ENCODE measurements at regions not wholly inside any gene's neighbourhood (a gene's known extent, or its start where the extent isn't known, plus 50 kb on each side); places are given as distances from the start of the nearest gene placed in this dataset.

DNA sequence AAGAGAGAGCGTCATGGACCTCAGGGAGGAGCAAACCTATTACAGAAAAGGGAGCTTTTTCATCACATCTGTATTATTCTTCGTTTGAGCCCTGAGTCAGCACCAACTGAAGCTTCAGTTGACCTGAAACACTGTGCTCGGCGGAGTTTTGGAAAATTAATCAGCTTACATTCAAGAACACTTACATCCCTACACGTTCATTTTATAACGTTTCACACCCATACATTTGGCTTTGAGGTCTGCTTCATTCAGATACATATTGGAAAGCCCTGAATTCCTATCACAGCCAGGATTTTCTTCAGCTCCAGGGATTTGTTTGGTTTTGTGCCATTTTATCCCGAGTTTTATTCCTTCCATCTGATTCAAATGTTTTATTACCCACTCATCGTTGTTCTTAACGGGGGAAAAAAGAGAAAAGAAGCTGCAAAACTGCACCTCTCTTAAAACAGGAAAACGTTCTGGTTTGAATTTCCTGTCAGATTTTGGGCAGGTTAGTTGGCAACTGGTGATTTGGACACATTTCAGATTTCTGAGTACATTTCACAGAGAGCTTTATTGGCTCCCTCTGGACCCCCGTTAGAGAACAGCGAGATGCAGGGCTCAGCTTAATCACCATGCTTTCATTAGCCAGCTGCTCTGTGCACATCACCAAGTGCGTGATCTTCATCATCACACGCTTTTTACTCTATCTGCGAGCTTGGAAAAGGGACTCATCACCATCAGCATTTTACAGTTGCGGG lies 88.8 kb downstream of the CDC42EP3 start:
- POLR2A ChIA-PET (ENCODE audit: unreplicated experiment), result interaction anchor here (0.6 kb wide), 1 partner anchor 248 kb away, joined by 3 read pairs; no protein-coding TSS in a partner anchor
- H3K9ac ChIP-seq (ENCODE audit: low read depth, low read length), result no peak overlapping the region
- CTCF ChIA-PET, result interaction anchor here (0.7 kb wide), 1 partner anchor 41 kb away, joined by 3 read pairs; no protein-coding TSS in a partner anchor
- peak overlapping the region; percentile 46 for H2AK5ac ChIP-seq (ENCODE audit: low read depth, low read length)
- no peak overlapping the region for H4K8ac ChIP-seq (ENCODE audit: low read depth in 2 of 2, low read length in 2 of 2)
- in situ Hi-C loops (cut with MboI; ENCODE audit: low sequenced_read_pairs) (no loop called here), intact Hi-C loops (cut with micrococcal nuclease) (no loop called here), dilution Hi-C loops (cut with HindIII; ENCODE audit: low sequenced_read_pairs, unreplicated experiment) (no loop called here)
- no peak overlapping the region for H3K4me2 ChIP-seq (ENCODE audit: low read depth, low read length)
- no peak overlapping the region for H2AK9ac ChIP-seq (replicated peaks; ENCODE audit: low read depth, low read length, poor library complexity)
- H2BK120ac ChIP-seq (ENCODE audit: low read depth, low read length), result peak overlapping the region; percentile 5; the same call in 1 of the 2 replicates
- no peaks in the 10 kb centered on the region for H3K79me1 ChIP-seq (ENCODE audit: low read depth in 1 of 2, low read length in 2 of 2)
- no peak overlapping the region for H3K23ac ChIP-seq (ENCODE audit: low read depth, low read length)
- BruUV-seq (replicated peaks), result no TSS peak
- H3K4me1 ChIP-seq (ENCODE audit: control insufficient read depth, insufficient read depth, low read length), result peaks cover 14% of the 10 kb centered on the region
- peak overlapping the region; percentile 10; the same call in 1 of the 2 replicates for H2BK20ac ChIP-seq (ENCODE audit: low read depth, low read length)
- no peak overlapping the region for H3K56ac ChIP-seq (ENCODE audit: extremely low read depth, insufficient read depth, low read length)
- no peak overlapping the region for H2BK5ac ChIP-seq (ENCODE audit: low read depth, low read length, poor library complexity, severe bottlenecking)
- H3K18ac ChIP-seq (ENCODE audit: low read depth, low read length), result no peak overlapping the region
- no peak overlapping the region for H2AFZ ChIP-seq (replicated peaks; ENCODE audit: low read length, poor library complexity)
- no peak for ATAC-seq (ENCODE audit: low read depth)
- H2BK15ac ChIP-seq (ENCODE audit: low read depth, low read length), result peak overlapping the region; percentile 6; the same call in 2 of the 3 replicates
- H4K5ac ChIP-seq (ENCODE audit: low read depth, low read length), result no peak overlapping the region
- no peaks in the 10 kb centered on the region for H3K27me3 ChIP-seq (ENCODE audit: control insufficient read depth, insufficient read depth, low read length)
- peak overlapping the region; percentile 56; the same call in 1 of the 2 replicates for H3K14ac ChIP-seq (replicated peaks; ENCODE audit: low read depth, low read length)
- H3K9me1 ChIP-seq (ENCODE audit: insufficient read depth, low read length), result peaks cover 10% of the 10 kb centered on the region
- 68% methylated on average over 8 of the region's 16 CpGs; no CpG with 5 or more reads in 1 of the 2 experiments for WGBS, 2 experiments (ENCODE audit: extremely low coverage in 2 of 2, insufficient read length in 1 of 2)
- H3K36me3 ChIP-seq (ENCODE audit: control insufficient read depth, insufficient read depth, low read length), result no peaks in the 10 kb centered on the region
- H4K20me1 ChIP-seq (ENCODE audit: insufficient read depth, low read length), result peaks cover 3% of the 10 kb centered on the region; the same call in 1 of the 2 replicates
- no peak overlapping the region for H3K4ac ChIP-seq (ENCODE audit: low read depth, low read length)
- no peak overlapping the region for H3K4me3 ChIP-seq (ENCODE audit: insufficient read depth, low read depth, low read length)
- no peak overlapping the region for H3K27ac ChIP-seq (ENCODE audit: insufficient read depth, low read length)
- H4K91ac ChIP-seq (ENCODE audit: insufficient read depth, low read depth, low read length), result peak overlapping the region; percentile 12
- H3K9me3 ChIP-seq (ENCODE audit: control insufficient read depth, insufficient read depth, low read length), result no peaks in the 10 kb centered on the region
- DNase-seq, result no peak
- TF ChIP-seq, protein P1, sequence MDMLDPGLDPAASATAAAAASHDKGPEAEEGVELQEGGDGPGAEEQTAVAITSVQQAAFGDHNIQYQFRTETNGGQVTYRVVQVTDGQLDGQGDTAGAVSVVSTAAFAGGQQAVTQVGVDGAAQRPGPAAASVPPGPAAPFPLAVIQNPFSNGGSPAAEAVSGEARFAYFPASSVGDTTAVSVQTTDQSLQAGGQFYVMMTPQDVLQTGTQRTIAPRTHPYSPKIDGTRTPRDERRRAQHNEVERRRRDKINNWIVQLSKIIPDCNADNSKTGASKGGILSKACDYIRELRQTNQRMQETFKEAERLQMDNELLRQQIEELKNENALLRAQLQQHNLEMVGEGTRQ (IDR thresholded peaks at IDR 0.05; ENCODE audit: low read depth, low read length), result no peak
- TF ChIP-seq BHLHE40 (IDR thresholded peaks at IDR 0.05; ENCODE audit: low read depth, low read length), result no peak
- TF ChIP-seq RAD21 (IDR thresholded peaks at IDR 0.05; ENCODE audit: low read length), result no peak
- TF ChIP-seq MAZ (IDR thresholded peaks at IDR 0.05; ENCODE audit: borderline replicate concordance, low read depth, low read length), result no peak
- TF ChIP-seq NFE2L2 (IDR thresholded peaks at IDR 0.05; ENCODE audit: low read depth, low read length), result no peak
- TF ChIP-seq CEBPB (IDR thresholded peaks at IDR 0.05; ENCODE audit: low read depth, low read length), result no peak
- TF ChIP-seq POLR2A (IDR thresholded peaks at IDR 0.05; ENCODE audit: low read depth, low read length), result no peak
- no peak for TF ChIP-seq MAFK (IDR thresholded peaks at IDR 0.05; ENCODE audit: low read depth, low read length)
- no peak for TF ChIP-seq RFX5 (IDR thresholded peaks at IDR 0.05; ENCODE audit: low read depth, low read length)
- TF ChIP-seq, protein P2, sequence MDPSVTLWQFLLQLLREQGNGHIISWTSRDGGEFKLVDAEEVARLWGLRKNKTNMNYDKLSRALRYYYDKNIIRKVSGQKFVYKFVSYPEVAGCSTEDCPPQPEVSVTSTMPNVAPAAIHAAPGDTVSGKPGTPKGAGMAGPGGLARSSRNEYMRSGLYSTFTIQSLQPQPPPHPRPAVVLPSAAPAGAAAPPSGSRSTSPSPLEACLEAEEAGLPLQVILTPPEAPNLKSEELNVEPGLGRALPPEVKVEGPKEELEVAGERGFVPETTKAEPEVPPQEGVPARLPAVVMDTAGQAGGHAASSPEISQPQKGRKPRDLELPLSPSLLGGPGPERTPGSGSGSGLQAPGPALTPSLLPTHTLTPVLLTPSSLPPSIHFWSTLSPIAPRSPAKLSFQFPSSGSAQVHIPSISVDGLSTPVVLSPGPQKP (IDR thresholded peaks at IDR 0.05; ENCODE audit: borderline replicate concordance, low read depth, low read length), result no peak
- TF ChIP-seq, protein P3, sequence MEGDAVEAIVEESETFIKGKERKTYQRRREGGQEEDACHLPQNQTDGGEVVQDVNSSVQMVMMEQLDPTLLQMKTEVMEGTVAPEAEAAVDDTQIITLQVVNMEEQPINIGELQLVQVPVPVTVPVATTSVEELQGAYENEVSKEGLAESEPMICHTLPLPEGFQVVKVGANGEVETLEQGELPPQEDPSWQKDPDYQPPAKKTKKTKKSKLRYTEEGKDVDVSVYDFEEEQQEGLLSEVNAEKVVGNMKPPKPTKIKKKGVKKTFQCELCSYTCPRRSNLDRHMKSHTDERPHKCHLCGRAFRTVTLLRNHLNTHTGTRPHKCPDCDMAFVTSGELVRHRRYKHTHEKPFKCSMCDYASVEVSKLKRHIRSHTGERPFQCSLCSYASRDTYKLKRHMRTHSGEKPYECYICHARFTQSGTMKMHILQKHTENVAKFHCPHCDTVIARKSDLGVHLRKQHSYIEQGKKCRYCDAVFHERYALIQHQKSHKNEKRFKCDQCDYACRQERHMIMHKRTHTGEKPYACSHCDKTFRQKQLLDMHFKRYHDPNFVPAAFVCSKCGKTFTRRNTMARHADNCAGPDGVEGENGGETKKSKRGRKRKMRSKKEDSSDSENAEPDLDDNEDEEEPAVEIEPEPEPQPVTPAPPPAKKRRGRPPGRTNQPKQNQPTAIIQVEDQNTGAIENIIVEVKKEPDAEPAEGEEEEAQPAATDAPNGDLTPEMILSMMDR (conservative IDR thresholded peaks at IDR 0.05; ENCODE audit: low read depth, low read length), result no peak
- no peak for TF ChIP-seq FOS (IDR thresholded peaks at IDR 0.05; ENCODE audit: low read depth, low read length)
- TF ChIP-seq RCOR1 (IDR thresholded peaks at IDR 0.05; ENCODE audit: insufficient replicate concordance, low read length), result no peak
- TF ChIP-seq SMC3 (IDR thresholded peaks at IDR 0.05; ENCODE audit: low read depth, low read length), result no peak
- TF ChIP-seq CHD1 (IDR thresholded peaks at IDR 0.05; ENCODE audit: low read depth, low read length), result no peak

Measured in IMR-90 (cell line).